ENCODE measurements at regions not wholly inside any gene's neighbourhood (a gene's known extent, or its start where the extent isn't known, plus 50 kb on each side); places are given as distances from the start of the nearest gene placed in this dataset.
A peak's percentile ranks its signal among the peaks of the same experiment; 100 is the strongest.
"Not testable (repeated sequence)": the region's sequence is repeated elsewhere in the genome, so short reads cannot be mapped to it uniquely, and the experiment has no call there.

- DNase-seq: peak; percentile 11
Observed at GRCh38 chr7:20466543-20467021, 135.9 kb downstream of the ITGB8 start.

GRCh38 chr7:20470082-20470481, 139.4 kb downstream of the ITGB8 start:
- no peak for DNase-seq

- peak; percentile 8 for DNase-seq
Observed at GRCh38 chr7:20470726-20471125, 140.0 kb downstream of the ITGB8 start.

- peak; percentile 3 for DNase-seq
Observed at GRCh38 chr7:20474249-20474648, 141.2 kb upstream of the ABCB5 start.

GRCh38 chr7:20475756-20476155, 139.7 kb upstream of the ABCB5 start:
- no peak for DNase-seq

- no peak for DNase-seq
Observed at GRCh38 chr7:20477067-20477466, 138.4 kb upstream of the ABCB5 start.

- no peak for DNase-seq
Observed at GRCh38 chr7:20479706-20480105, 135.8 kb upstream of the ABCB5 start.

- DNase-seq: no peak
Observed at GRCh38 chr7:20482071-20482470, 133.4 kb upstream of the ABCB5 start.

- DNase-seq: no peak
Observed at GRCh38 chr7:20484356-20484755, 131.1 kb upstream of the ABCB5 start.

GRCh38 chr7:20488850-20489249, 126.6 kb upstream of the ABCB5 start:
- no peak for DNase-seq

GRCh38 chr7:20491284-20491683, 124.2 kb upstream of the ABCB5 start:
- no peak for DNase-seq

GRCh38 chr7:20494566-20494965, 120.9 kb upstream of the ABCB5 start:
- no peak for DNase-seq

- not testable (repeated sequence) for DNase-seq
Observed at GRCh38 chr7:20501473-20501872, 114.0 kb upstream of the ABCB5 start.

- no peak for DNase-seq
Observed at GRCh38 chr7:20503278-20503950, 112.1 kb upstream of the ABCB5 start.

- no peak for DNase-seq
Observed at GRCh38 chr7:20504060-20504459, 111.4 kb upstream of the ABCB5 start.

- no peak for DNase-seq
Observed at GRCh38 chr7:20506175-20506574, 109.3 kb upstream of the ABCB5 start.

GRCh38 chr7:20507157-20507556, 108.3 kb upstream of the ABCB5 start:
- no peak for DNase-seq

GRCh38 chr7:20508109-20508508, 107.4 kb upstream of the ABCB5 start:
- DNase-seq: peak; percentile 11

GRCh38 chr7:20509892-20510572, 105.4 kb upstream of the ABCB5 start:
- no peak for DNase-seq

- no peak for DNase-seq
Observed at GRCh38 chr7:20510573-20510900, 104.9 kb upstream of the ABCB5 start.

- no peak for DNase-seq
Observed at GRCh38 chr7:20513341-20513740, 102.1 kb upstream of the ABCB5 start.

GRCh38 chr7:20513897-20514296, 101.6 kb upstream of the ABCB5 start:
- DNase-seq: no peak

GRCh38 chr7:20514364-20514763, 101.1 kb upstream of the ABCB5 start:
- DNase-seq: no peak

GRCh38 chr7:20519645-20520044, 95.8 kb upstream of the ABCB5 start:
- DNase-seq: no peak

- DNase-seq: no peak
Observed at GRCh38 chr7:20520530-20520929, 94.9 kb upstream of the ABCB5 start.

All from CD4-positive, alpha-beta T cell treated with Interferon gamma for 1 hour (primary cell).